Stomach smooth muscle (tissue), 2 donors: ENCODE measurements at regions not wholly inside any gene's neighbourhood (a gene's known extent, or its start where the extent isn't known, plus 50 kb on each side); places are given as distances from the start of the nearest gene placed in this dataset.

ENCODE experiments used
- H3K27ac ChIP-seq: one replicate; pipeline ENCODE4 v1.7.0; 2013; ENCODE audit warnings: mild to moderate bottlenecking, low read length, inconsistent platforms
- H3K27me3 ChIP-seq, 2 donors: one replicate each; pipeline ENCODE4 v1.7.0; 2013; ENCODE audit warnings: low read length in 2 of 2; ENCODE audit not compliant: insufficient read depth in 2 of 2, control insufficient read depth in 1 of 2
- H3K36me3 ChIP-seq, 2 donors: one replicate each; pipeline ENCODE4 v1.7.0; 2013; ENCODE audit warnings: low read length in 2 of 2; ENCODE audit not compliant: control insufficient read depth in 2 of 2, insufficient read depth in 2 of 2
- H3K4me1 ChIP-seq: one replicate; pipeline ENCODE4 v1.7.0; 2013; ENCODE audit warnings: low read length; ENCODE audit not compliant: control insufficient read depth, insufficient read depth
- H3K4me3 ChIP-seq, 2 donors: one replicate each; pipeline ENCODE4 v1.7.0; 2013; ENCODE audit warnings: low read length in 2 of 2
- H3K9ac ChIP-seq, 2 donors: one replicate each; pipeline ENCODE4 v1.7.0; 2013; ENCODE audit warnings: low read length in 2 of 2, mild to moderate bottlenecking in 1 of 2
- H3K9me3 ChIP-seq, 2 donors: one replicate each; pipeline ENCODE4 v1.7.0; 2013; ENCODE audit warnings: low read length in 2 of 2; ENCODE audit not compliant: control insufficient read depth in 2 of 2
- donor health status: healthy.
- donor health status: Pancreatic carcinoma.

GRCh38 chr12:105705235-105705634 lies 374.7 kb downstream of the C12orf75 start:
- H3K4me3 ChIP-seq, result no peak overlapping the region
- no peaks in the 10 kb centered on the region for H3K27me3 ChIP-seq
- no peak overlapping the region for H3K27ac ChIP-seq
- H3K36me3 ChIP-seq, result no peaks in the 10 kb centered on the region
- no peaks in the 10 kb centered on the region for H3K9me3 ChIP-seq
- no peak overlapping the region for H3K9ac ChIP-seq
- H3K4me1 ChIP-seq, result no peaks in the 10 kb centered on the region

- Histone ChIP-seq H3K9ac (no peak overlapping the region), H3K27me3 (no peaks in the 10 kb centered on the region), H3K4me3 (no peak overlapping the region), H3K36me3 (no peaks in the 10 kb centered on the region), H3K4me1 (no peaks in the 10 kb centered on the region), H3K9me3 (no peaks in the 10 kb centered on the region), H3K27ac (no peak overlapping the region)
Observed at GRCh38 chr12:105705765-105706164, 375.3 kb downstream of the C12orf75 start.

GRCh38 chr12:105706321-105706972 lies 376.0 kb downstream of the C12orf75 start:
- Histone ChIP-seq H3K9ac (no peak overlapping the region), H3K27me3 (no peaks in the 10 kb centered on the region), H3K36me3 (no peaks in the 10 kb centered on the region), H3K27ac (no peak overlapping the region), H3K9me3 (no peaks in the 10 kb centered on the region), H3K4me3 (no peak overlapping the region), H3K4me1 (no peaks in the 10 kb centered on the region)

GRCh38 chr12:105706973-105707334 lies 376.5 kb downstream of the C12orf75 start:
- H3K9ac ChIP-seq, result no peak overlapping the region
- H3K27ac ChIP-seq, result no peak overlapping the region
- H3K4me3 ChIP-seq, result no peak overlapping the region
- no peaks in the 10 kb centered on the region for H3K36me3 ChIP-seq
- H3K9me3 ChIP-seq, result no peaks in the 10 kb centered on the region
- H3K27me3 ChIP-seq, result no peaks in the 10 kb centered on the region
- H3K4me1 ChIP-seq, result no peaks in the 10 kb centered on the region

- H3K27ac ChIP-seq, result no peak overlapping the region
- H3K27me3 ChIP-seq, result no peaks in the 10 kb centered on the region
- H3K4me3 ChIP-seq, result no peak overlapping the region
- no peak overlapping the region for H3K9ac ChIP-seq
- H3K4me1 ChIP-seq, result no peaks in the 10 kb centered on the region
- H3K9me3 ChIP-seq, result no peaks in the 10 kb centered on the region
- no peaks in the 10 kb centered on the region for H3K36me3 ChIP-seq
Observed at GRCh38 chr12:105713606-105714305, 383.3 kb downstream of the C12orf75 start.

GRCh38 chr12:105716621-105717020 lies 386.1 kb downstream of the C12orf75 start:
- no peak overlapping the region for H3K9ac ChIP-seq
- no peak overlapping the region for H3K4me3 ChIP-seq
- no peak overlapping the region for H3K27ac ChIP-seq

GRCh38 chr12:105721051-105721825 lies 390.7 kb downstream of the C12orf75 start:
- no peak overlapping the region for H3K27ac ChIP-seq

More at GRCh38 chr12:105716621-105717020, 386.1 kb downstream of the C12orf75 start:
- no peaks in the 10 kb centered on the region for H3K9me3 ChIP-seq
- H3K27me3 ChIP-seq, result no peaks in the 10 kb centered on the region
- H3K36me3 ChIP-seq, result no peaks in the 10 kb centered on the region
- H3K4me1 ChIP-seq, result no peaks in the 10 kb centered on the region

GRCh38 chr12:105721891-105722290 lies 391.4 kb downstream of the C12orf75 start:
- Histone ChIP-seq H3K27ac (no peak overlapping the region), H3K9me3 (no peaks in the 10 kb centered on the region), H3K27me3 (no peaks in the 10 kb centered on the region), H3K4me1 (no peaks in the 10 kb centered on the region), H3K4me3 (no peak overlapping the region), H3K9ac (no peak overlapping the region), H3K36me3 (no peaks in the 10 kb centered on the region)

More at GRCh38 chr12:105721051-105721825, 390.7 kb downstream of the C12orf75 start:
- H3K4me3 ChIP-seq, result no peak overlapping the region
- no peaks in the 10 kb centered on the region for H3K36me3 ChIP-seq
- no peak overlapping the region for H3K9ac ChIP-seq
- H3K4me1 ChIP-seq, result no peaks in the 10 kb centered on the region
- no peaks in the 10 kb centered on the region for H3K27me3 ChIP-seq
- H3K9me3 ChIP-seq, result no peaks in the 10 kb centered on the region

- H3K4me3 ChIP-seq, result no peak overlapping the region
- no peak overlapping the region for H3K9ac ChIP-seq
- no peak overlapping the region for H3K27ac ChIP-seq
- H3K4me1 ChIP-seq, result no peaks in the 10 kb centered on the region
- no peaks in the 10 kb centered on the region for H3K9me3 ChIP-seq
- no peaks in the 10 kb centered on the region for H3K27me3 ChIP-seq
- H3K36me3 ChIP-seq, result no peaks in the 10 kb centered on the region
Observed at GRCh38 chr12:105723066-105723465, 392.6 kb downstream of the C12orf75 start.

GRCh38 chr12:105723494-105723893 lies 393.0 kb downstream of the C12orf75 start:
- H3K4me3 ChIP-seq, result no peak overlapping the region
- H3K36me3 ChIP-seq, result no peaks in the 10 kb centered on the region
- H3K27me3 ChIP-seq, result no peaks in the 10 kb centered on the region
- H3K4me1 ChIP-seq, result no peaks in the 10 kb centered on the region
- no peak overlapping the region for H3K27ac ChIP-seq
- no peak overlapping the region for H3K9ac ChIP-seq
- H3K9me3 ChIP-seq, result no peaks in the 10 kb centered on the region
